ENCODE measurements at regions not wholly inside any gene's neighbourhood (a gene's known extent, or its start where the extent isn't known, plus 50 kb on each side); places are given as distances from the start of the nearest gene placed in this dataset.

GRCh38 chr10:131700506-131700905 lies 200.3 kb upstream of the PPP2R2D start:
- no peak overlapping the region for H3K4me3 ChIP-seq
- H3K4me1 ChIP-seq, result no peaks in the 10 kb centered on the region
- no peaks in the 10 kb centered on the region for H3K27me3 ChIP-seq
- ATAC-seq, result no peak
- TF ChIP-seq POLR2A (IDR thresholded peaks at IDR 0.05), result no peak
- TF ChIP-seq CTCF (IDR thresholded peaks at IDR 0.05), result no peak
- H3K36me3 ChIP-seq (replicated peaks in 1 of 2; ENCODE audit: insufficient read depth in 1 of 2, low read depth in 2 of 2), result no peaks in the 10 kb centered on the region
- no peak overlapping the region for H3K27ac ChIP-seq
- WGBS, 2 donors, result 44 to 60% methylated on average over 8 to 10 of the region's 10 CpGs
- intact Hi-C loops (cut with DNase I), result no loop called here
- DNase-seq, result no peak
- no peaks in the 10 kb centered on the region for H3K9me3 ChIP-seq

GRCh38 chr10:131701131-131701947 lies 199.5 kb upstream of the PPP2R2D start:
- intact Hi-C loops (cut with DNase I), result no loop called here
- Histone ChIP-seq H3K9me3 (peaks cover 0 to under 1% (median 0%) of the 10 kb centered on the region in 3 donors), H3K27me3 (no peaks in the 10 kb centered on the region), H3K4me1 (no peaks in the 10 kb centered on the region), H3K36me3 (replicated peaks in 1 of 2; ENCODE audit: insufficient read depth in 1 of 2, low read depth in 2 of 2) (no peaks in the 10 kb centered on the region), H3K4me3 (no peak overlapping the region), H3K27ac (no peak overlapping the region)
- TF ChIP-seq POLR2A (IDR thresholded peaks at IDR 0.05) (no peak), CTCF (IDR thresholded peaks at IDR 0.05) (no peak)
- DNase-seq, result peak in 1 of 4 donors; percentile 4
- no peak for ATAC-seq
- WGBS, 2 donors, result 62 to 73% methylated on average over 14 to 15 of the region's 15 CpGs

GRCh38 chr10:131702531-131703356 lies 198.1 kb upstream of the PPP2R2D start:
- 68 to 76% methylated on average over 12 to 21 of the region's 23 CpGs for WGBS, 2 donors
- no peak overlapping the region for H3K27ac ChIP-seq
- H3K4me1 ChIP-seq, result no peaks in the 10 kb centered on the region
- no peaks in the 10 kb centered on the region for H3K36me3 ChIP-seq (replicated peaks in 1 of 2; ENCODE audit: insufficient read depth in 1 of 2, low read depth in 2 of 2)
- intact Hi-C loops (cut with DNase I), result no loop called here
- H3K27me3 ChIP-seq, result no peaks in the 10 kb centered on the region
- peaks cover 0 to 15% (median 0%) of the 10 kb centered on the region in 3 donors for H3K9me3 ChIP-seq
- H3K4me3 ChIP-seq, result no peak overlapping the region
- ATAC-seq (no peak), DNase-seq (peak in 1 of 4 donors; percentile 5)
- TF ChIP-seq CTCF (IDR thresholded peaks at IDR 0.05) (no peak), POLR2A (IDR thresholded peaks at IDR 0.05) (no peak)

GRCh38 chr10:131703541-131703940 lies 197.3 kb upstream of the PPP2R2D start:
- H3K27ac ChIP-seq, result no peak overlapping the region
- H3K36me3 ChIP-seq (replicated peaks in 1 of 2; ENCODE audit: insufficient read depth in 1 of 2, low read depth in 2 of 2), result no peaks in the 10 kb centered on the region
- intact Hi-C loops (cut with DNase I), result no loop called here
- no peaks in the 10 kb centered on the region for H3K4me1 ChIP-seq
- no peak for TF ChIP-seq CTCF (IDR thresholded peaks at IDR 0.05)
- no peak for TF ChIP-seq POLR2A (IDR thresholded peaks at IDR 0.05)
- H3K9me3 ChIP-seq, result peaks cover 0 to 17% (median 0%) of the 10 kb centered on the region in 3 donors
- DNase-seq (peak in 1 of 4 donors; percentile 2), ATAC-seq (no peak)
- H3K27me3 ChIP-seq, result no peaks in the 10 kb centered on the region
- no peak overlapping the region for H3K4me3 ChIP-seq
- WGBS, 2 donors, result 51% methylated on average over 3 to 6 of the region's 8 CpGs

Measured in body of pancreas (tissue), 4 donors.